AG08395 (cell line): ENCODE measurements at regions not wholly inside any gene's neighbourhood (a gene's known extent, or its start where the extent isn't known, plus 50 kb on each side); places are given as distances from the start of the nearest gene placed in this dataset.

Experiments used
- DNase-seq: peaks from one replicate; pipeline ENCODE4 v3.0.0; 2012; ENCODE audit warnings: mixed read lengths, low spot score

DNA sequence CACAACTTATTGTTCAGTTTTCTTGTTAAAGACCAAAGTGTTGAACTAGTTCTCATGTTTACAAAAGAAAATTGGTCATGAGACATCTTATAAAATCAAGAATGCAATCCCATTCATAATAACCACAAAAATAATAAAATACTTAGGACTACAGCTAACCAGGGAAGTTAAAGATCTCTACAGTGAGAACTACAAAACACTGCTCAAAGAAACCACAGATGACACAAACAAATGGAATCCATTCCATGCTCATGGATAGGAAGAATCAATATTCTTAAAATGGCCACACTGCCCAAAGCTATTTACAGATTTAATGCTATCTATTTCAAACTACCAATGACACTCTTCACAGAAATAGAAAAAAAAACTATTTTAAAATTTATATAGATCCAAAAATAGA is 1354.8 kb upstream of the CDH2 start:
- DNase-seq: no peak

DNA sequence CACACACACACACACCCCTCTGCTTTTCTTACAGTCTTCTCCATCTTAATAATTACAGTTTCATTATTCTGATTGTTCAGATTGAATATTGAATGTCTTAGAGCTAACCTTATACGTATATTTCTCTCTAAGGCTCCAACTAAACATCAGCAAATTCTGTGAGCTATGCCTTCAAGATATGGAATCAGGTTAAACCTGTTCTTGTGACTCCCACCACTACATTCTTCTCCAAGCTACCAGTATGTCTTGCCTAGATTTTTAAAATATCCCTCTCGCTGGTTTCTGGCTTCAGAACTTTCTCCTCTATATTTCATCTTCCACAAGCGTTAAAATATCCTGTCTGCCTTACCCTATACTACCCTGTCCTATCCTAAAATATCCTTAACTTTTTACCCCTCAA is 1346.4 kb upstream of the CDH2 start:
- no peak for DNase-seq

DNA sequence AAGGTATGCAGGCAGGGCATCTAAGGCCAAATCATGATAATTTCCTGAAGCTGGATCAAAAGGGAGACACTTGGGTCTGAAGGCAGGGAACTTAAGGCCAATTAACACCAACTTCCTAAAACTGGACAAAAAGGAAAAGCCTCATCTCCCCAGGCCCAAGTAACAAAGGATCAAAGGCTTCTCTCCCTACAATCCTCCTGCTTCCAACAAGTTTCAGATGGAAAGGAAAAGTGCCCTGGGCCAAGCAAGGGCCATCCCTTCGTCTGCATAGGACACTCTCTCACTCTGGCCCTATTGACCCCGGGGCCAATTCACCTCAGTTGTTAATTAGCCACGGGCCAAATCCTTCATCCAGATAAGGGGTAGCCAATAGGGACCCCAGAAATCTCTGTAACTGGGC is 1335.8 kb upstream of the CDH2 start:
- no peak for DNase-seq

DNA sequence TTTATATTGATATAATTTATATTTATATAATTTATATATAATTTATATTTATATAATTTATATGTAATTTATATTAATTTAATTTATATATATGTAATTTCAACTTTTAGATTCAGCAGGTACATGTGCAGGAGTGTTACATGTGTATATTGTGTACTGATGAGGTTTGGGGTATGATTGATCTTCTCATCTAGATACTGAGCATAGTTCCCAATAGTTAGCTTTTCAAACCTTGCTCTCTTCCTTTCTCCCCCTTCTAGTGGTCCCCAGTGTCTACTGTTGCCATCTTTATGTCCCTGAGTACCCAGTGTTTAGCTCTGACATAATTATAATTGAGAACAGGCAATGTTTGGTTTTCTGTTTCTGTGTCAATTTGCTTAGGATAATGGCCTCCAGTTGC is 1335.3 kb upstream of the CDH2 start:
- no peak for DNase-seq

DNA sequence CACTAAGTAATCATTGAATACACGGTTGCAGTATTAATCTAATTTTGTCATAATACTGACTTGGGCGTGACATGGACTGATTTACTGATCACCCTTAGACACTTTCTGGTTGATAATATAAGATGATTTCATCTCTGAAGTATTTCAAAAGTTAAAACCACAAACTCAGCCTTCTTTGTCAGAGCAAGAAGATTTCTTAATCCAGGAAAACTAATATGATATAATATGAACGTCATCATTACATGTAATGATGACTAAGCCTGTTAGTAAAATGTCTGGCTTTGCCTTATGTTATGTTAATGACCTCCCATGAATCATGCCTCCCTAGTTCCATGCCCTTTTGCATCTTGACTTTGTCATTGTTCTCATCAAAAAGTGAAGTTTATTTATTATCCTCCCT is 1325.0 kb upstream of the CDH2 start:
- peak; percentile 2 for DNase-seq

DNA sequence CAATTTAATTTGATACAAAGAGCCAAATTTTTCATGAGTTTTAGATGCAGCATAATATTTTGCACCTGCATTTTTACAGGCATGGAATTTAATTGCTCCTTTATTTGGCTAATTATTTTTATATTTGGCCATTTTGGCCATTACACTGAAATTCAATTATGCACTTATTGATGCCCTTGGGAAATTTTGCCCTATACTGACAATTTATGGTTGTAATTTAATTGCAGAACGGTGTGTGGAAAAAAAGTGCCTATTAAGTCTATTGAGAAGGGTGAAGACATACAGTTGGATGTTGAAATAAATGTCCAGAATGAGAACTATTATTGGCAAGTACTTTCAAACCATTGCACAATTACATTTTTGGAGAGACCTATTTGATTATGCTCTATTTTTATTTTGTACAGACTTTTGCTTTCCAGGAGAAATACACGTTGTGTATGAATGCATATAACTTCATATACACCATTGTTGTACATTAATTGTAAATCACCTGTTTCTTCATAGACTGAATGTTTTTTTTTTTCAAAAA is 1319.3 kb upstream of the CDH2 start:
- no peak for DNase-seq

DNA sequence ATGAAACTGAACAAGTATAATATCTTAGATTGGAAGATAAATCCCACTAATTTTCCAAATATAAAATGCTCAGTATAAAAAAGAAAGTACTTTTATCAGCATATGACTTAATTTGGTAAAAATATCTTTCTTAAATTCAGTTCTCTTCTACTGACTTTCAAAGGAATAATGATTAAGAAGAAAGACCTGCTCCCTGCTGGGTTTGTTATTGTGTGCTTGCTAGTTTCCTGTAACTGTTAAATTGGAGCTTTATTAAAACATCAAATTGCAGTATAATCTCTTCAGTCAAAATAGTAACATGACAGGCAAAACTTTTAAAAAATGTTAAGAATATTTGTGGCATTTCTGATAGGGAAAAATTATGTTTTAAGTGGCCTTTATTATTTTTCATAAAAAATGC is 1317.4 kb upstream of the CDH2 start:
- no peak for DNase-seq

DNA sequence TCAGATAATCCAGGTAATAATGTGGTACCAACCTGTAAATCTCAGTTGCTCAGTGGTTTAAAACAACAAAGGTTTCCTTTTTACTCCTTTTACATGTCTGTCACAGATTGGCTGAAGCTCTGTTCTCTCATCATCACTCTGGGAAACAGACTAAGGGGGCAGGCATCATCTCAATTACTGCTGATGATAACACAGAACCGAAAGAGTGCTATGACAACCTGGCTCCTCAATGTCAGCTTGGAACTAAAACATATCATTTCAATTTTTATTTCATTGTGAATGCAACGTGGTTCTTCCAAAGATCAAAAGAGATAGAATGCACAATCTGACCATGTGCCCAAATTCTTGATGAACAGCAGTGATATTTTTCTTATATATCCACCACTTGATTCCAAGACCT is 1315.0 kb upstream of the CDH2 start:
- no peak for DNase-seq

DNA sequence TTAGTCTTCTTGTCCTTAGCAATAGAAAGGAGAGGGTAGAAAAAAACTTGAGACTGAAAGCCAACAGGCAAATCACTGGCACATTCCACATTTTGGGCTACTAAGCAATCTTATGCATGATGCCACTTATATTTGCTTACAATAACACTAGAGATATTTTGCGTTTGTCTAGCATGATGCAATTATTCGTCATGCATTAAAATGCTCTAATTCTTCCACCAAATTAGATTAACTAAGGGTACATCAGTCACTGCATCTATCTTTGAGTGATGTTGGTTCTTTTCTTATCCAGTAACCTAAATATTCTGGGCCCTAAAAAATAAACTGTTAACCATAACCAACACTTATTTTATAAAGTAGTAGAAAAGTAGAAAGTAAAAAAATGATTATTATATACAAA is 1311.7 kb upstream of the CDH2 start:
- no peak for DNase-seq

DNA sequence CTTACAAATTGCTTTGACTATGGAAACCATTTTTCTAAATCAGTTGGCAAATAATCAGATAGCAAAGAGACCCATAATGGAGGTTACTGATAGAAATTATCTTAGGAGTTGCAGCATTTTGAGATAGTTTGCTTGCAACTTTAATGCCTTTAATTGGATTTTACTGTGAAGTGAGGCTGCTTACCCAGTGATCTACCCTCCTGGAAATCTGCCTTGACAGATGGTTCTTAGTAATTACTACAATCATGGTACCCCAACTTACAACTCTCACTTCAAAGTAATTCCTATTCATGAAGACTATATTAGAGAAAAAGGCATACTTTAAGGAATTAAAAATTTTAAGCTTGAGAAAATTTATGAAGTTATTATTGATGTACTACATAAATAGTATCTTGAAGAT is 1288.6 kb upstream of the CDH2 start:
- DNase-seq: no peak

DNA sequence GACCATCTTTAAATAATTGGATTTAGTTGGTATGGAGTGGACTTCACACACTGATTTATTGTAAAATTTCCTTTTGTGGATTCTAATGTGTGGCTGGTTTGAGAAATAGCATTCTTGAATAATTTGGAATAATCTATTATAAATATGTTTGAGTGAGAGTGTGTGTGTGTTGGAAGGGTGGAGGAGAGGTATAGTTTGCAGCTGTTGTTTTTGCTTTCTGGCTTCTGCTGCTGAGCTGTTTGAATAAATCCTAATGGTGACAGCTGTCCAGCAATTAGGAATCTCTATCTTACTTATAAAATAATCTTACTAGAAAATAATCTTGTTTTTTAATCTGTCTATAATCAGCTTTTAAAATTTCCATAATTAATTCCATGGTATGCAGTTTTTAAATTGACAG is 1283.0 kb upstream of the CDH2 start:
- DNase-seq: no peak

DNA sequence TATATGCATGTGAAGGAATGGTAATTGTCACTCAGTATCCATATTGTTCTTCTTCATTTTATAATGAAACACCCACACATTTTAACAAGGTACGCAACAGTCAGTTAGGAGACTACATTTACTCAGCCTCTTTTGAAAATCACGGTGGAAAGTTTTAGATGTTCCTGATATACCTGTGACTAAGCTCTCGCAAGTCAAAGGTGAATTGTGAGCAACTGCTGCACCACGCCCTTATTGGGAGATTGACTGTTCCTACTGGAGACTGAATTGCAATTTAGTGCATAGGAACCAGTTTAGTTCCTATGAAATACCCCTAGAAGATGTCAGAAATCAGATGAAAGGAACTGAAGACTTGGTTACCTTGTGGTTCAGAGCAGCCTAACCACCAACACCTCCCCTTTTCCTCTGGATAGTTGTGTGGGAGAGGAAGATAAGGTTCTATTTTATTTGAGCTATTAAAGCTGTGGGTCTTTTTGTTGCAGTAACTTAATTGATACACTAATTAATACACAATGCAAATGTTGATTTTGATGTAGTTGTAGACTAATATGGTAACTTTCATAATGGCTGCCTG is 1280.5 kb upstream of the CDH2 start:
- no peak for DNase-seq

DNA sequence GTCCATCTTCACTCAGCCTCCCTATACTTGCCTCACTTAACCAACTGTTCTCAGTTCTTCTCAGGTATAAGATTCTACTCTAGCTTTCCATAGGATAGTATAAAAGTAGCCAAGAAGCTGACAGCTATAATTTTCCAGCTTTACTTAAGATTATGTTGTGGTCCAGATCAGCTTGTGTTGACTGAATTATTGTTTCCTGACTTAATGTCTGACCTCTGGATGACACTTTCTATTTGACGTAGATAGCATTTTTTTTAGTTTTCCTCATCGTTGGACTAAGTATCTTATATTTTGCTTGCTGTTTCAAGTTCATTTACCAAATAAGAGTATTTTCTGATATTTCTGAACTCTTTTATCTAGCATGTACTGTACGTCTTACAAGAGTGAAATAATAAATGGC is 1272.5 kb upstream of the CDH2 start:
- no peak for DNase-seq

DNA sequence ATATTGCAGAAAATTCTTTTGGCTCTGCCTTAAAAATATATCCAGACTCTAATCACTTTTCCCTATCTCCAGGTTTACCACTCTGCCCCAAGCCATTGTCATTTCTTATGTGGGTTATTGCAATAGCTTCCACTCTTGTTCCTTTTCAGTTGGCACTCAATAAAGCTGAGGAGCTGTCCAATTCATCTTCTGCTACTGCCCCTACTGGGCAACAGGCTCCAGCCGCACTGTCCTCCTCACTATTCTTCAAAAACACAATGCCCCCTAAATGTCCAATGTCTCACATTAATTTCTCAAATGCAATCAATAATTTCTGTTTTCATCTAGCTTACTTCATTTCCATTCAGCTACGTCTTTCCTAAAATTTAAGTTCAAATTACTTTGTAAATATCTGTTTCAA is 1262.5 kb upstream of the CDH2 start:
- DNase-seq: no peak

DNA sequence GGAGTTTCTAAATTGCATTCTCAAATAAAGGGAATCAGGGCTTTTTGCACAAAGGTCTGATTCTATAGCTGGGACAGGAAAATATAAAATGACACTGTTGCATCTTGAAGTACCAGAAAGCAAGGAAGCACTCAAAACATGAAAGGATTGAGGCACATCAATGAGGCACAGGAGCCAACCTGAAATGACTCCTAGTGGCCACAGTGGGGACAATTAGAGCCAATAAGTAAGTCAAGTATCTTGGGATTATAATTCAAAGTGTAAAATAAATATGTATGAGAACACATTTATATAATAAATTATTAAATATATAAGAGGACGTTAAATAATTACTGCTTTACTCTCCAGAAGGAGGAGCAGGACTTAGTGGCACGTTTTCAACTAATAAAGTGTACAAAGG is 1259.5 kb upstream of the CDH2 start:
- no peak for DNase-seq

DNA sequence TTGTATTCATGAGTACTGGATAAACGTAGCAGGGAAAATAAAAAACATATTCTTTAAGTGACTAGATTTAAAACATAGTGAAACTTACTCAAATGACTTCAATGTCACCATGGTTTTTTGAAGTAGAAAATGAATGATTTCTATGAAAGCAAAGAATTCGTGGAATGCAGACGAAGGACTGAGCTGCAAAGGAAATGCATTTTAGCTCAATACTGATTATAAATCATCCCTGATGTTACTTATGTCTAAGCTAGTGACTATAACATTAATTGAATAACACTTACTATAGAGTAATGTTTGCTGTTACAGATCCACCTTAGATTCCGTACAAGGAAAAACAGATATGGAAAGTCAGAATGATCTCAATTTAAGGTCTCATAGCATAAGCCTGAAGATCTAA is 1257.7 kb upstream of the CDH2 start:
- no peak for DNase-seq

DNA sequence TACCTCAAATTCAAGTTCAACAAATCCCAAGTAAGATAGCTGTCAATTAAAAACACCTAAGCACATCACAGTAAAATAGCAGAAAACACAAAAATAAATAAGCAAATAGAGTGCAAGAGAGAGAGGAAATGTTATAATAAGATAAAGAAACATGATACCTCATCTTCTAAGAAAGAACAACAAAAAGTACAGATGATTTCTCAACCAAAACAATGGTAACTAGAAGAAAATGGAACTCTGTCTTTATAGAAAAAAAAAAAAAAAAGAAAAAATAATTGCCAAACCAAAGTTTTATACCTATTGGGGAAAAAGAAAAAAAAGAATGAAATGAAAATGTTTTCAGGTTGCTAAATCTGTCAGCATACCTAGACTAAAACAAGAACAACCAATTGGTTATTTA is 1253.5 kb upstream of the CDH2 start:
- no peak for DNase-seq

DNA sequence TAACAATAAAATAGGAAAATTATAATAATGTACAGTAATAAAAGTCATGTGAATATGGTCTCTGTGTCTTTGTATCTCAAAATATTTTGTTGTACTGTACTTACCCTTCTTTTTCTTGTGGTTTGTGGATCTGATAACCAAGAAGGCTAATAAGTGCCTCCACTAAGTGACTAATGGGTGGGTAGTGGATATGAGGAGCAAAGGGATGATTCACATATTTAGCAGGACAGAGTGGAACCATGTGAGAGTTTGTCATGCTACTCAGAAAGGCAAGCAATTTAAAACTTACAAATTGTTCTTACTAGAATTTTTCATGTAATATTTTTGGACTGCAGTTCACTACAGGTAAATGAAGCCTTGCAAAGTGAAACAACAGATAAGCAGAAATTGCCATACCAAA is 1241.2 kb upstream of the CDH2 start:
- DNase-seq: peak; percentile 39

DNA sequence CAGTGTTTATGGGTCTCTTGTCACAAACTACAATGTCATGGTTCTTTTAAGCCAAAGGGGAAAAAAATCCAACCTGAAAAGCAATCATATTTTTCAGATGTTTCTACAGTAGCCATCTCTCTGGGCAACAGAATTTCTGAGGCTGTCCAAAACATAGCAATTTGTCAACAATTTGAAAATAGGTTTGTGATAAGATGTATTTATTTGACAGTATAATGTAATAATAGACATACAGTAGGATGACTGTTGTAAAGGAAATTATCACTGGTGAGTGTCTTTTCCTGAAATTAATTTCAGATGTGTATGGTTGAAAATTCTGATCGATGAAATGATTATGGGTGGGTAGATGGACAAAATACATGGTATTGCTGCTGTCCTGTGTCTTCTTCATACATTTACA is 1230.1 kb upstream of the CDH2 start:
- no peak for DNase-seq

DNA sequence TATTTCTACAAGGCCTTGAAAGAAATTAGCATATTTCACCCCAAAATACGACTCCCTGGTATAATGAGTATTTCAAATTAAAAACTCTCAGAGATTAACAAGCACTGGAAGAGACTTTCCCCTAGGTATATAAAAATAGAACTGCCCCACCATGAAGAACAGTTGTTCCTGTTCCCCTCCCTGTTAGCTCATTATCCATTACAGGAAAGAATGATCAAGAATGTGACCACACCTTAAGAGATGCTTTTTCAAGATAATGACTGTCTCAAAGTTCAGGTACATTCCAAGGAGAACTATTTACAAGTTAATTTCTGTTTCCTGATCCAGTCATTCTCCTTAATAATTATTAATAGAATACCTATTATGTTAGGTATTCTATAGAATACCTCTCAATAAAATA is 1220.6 kb upstream of the CDH2 start:
- DNase-seq: no peak

DNA sequence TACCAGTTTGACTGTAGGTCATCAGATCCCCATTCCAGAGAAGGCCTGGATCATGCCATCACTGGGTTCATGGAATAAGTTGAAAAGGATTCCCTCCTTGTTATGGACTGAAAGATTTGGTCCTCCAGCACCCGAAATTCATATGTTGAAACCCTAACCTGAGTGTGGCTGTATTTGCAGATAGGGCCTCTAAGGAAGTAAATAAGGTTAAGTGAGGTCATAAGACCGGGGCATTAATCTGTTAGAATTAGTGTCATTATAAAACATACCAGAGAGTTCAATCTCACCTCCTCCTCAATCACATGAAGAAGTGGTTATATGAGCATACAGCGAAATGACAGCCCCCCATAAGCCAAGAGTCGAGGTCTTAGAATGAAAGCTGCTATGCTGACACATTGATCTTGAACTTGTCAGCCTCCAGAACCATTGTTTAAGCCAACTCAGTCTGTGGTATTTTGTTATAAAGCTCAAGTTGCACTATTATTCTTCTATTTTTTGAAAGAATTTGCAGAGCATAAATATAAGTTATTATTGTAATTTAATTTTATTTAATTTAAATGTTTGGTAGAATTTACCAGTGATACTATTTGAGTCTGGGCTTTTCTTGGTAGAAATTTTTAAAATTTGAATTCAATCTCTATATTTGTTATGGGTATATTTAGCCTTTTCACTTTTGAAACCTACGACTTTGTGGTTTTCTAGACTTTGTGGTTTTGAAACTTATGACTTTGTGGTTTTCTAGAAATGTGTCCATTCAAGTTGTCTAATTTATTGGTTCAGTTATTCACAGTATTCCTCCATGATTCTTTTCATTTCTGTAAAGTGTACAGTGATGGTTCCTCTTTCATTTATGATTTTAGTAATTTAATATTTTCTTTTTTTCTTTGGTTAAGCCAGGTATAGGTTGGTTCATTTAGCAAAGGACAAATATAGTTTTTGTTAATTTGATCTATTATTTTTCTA is 1206.7 kb upstream of the CDH2 start:
- DNase-seq: no peak

DNA sequence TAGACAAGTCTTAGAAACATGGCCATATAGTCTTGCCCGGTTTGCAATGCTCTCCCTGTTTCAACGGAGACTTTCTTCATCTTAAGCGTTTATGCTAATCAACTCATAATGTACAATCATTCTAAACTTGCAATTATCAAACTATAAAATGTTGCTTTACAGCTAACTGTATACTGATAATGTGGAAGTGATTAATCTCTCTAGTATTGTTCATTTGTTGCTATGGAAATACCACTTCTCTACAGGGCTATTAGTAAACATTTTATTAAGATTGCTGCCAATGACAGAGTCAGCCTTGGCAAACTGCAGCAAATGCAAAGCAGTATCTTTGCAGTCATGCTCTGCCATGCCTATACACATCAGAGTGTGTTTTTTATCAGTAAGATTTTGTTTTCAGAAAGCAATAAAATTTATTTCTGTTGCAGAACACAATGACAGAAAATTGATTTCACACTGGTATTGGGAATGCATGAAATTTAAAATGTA is 1201.8 kb upstream of the CDH2 start:
- DNase-seq: no peak

DNA sequence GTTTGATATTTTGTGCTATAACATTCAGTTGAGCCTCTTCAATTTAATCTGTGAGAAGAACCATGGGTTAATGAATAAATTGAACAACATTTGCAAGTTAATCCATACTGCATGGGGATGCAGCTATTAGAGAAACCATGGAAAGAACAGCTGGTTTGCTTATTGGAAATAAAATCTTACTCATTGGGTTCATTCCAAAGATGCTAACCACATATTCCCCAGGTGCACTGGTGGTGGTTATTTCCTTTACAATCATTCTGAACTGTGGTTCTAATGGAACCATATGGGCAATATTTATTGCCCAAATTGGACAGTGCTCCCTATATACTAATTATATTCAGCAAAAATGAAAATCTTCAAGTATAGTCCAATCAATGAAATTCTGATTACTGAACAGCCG is 1200.4 kb upstream of the CDH2 start:
- no peak for DNase-seq

DNA sequence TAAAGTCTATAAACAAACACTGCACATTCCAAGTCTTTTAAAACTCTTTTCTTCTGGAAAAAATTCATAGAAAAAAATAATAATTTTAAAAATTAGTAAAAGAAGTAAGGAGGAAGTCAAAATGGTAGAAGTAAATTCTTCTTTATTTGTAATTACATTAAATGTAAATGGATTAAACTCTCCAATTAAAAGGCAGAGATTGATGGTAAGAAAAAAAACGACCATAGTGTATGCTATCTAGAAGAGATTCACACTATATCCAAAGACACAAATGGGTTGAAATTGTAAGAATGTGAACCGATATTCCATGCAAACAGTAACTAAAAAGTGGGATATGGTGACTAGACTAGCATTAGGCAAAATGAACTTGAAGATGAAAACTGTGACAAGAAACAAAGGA is 1196.1 kb upstream of the CDH2 start:
- DNase-seq: no peak
